ENCODE measurements at regions not wholly inside any gene's neighbourhood (a gene's known extent, or its start where the extent isn't known, plus 50 kb on each side); places are given as distances from the start of the nearest gene placed in this dataset.

DNA sequence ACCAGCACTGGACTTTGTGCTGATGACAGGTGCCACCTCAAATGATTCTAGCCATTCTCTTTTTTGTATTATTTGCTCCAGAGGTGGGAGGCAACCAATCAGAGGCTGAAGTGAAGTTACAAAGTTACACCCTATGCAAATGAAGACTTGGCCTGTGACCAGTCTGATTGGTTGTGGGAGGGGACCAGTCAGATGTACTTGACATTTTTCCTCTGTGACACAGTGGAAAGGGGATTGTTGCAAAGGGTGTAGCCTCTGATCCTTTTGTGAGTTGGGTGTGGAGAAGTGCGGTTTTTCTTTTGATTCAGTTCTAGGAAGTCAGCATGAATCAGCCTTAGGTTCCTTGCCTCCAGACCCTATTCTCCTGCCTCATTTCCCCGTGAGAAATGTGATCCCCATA, 244.0 kb downstream of the ARL6IP6 start:
- TF ChIP-seq, protein P1, sequence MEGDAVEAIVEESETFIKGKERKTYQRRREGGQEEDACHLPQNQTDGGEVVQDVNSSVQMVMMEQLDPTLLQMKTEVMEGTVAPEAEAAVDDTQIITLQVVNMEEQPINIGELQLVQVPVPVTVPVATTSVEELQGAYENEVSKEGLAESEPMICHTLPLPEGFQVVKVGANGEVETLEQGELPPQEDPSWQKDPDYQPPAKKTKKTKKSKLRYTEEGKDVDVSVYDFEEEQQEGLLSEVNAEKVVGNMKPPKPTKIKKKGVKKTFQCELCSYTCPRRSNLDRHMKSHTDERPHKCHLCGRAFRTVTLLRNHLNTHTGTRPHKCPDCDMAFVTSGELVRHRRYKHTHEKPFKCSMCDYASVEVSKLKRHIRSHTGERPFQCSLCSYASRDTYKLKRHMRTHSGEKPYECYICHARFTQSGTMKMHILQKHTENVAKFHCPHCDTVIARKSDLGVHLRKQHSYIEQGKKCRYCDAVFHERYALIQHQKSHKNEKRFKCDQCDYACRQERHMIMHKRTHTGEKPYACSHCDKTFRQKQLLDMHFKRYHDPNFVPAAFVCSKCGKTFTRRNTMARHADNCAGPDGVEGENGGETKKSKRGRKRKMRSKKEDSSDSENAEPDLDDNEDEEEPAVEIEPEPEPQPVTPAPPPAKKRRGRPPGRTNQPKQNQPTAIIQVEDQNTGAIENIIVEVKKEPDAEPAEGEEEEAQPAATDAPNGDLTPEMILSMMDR (conservative IDR thresholded peaks at IDR 0.05 in 1 of 2, IDR thresholded peaks at IDR 0.05 in 1 of 2; ENCODE audit: low read depth in 1 of 2, low read length in 2 of 2), result no peak
- TF ChIP-seq EZH2 (IDR thresholded peaks at IDR 0.05; ENCODE audit: low read length, missing control alignments), result no peak

Measured in fibroblast of lung (primary cell).